GM19328 (cell line): ENCODE measurements at regions not wholly inside any gene's neighbourhood (a gene's known extent, or its start where the extent isn't known, plus 50 kb on each side); places are given as distances from the start of the nearest gene placed in this dataset.

Experiments
- ATAC-seq: cut with Tn5 transposase; IDR thresholded peaks from one replicate; pipeline ENCODE4 v1.9.1; 2021; ENCODE audit warnings: mild to moderate bottlenecking, moderate library complexity; ENCODE audit not compliant: unreplicated experiment

GRCh38 chr15:93583968-93584367 lies 495.0 kb upstream of the RGMA start:
- no peak for ATAC-seq

- no peak for ATAC-seq
Observed at GRCh38 chr15:93583552-93583951, 494.5 kb upstream of the RGMA start.

- no peak for ATAC-seq
Observed at GRCh38 chr15:93570527-93570926, 481.5 kb upstream of the RGMA start.

- ATAC-seq = no peak
Observed at GRCh38 chr15:93566762-93567161, 477.8 kb upstream of the RGMA start.

- no peak for ATAC-seq
Observed at GRCh38 chr15:93565201-93565600, 476.2 kb upstream of the RGMA start.

GRCh38 chr15:93563218-93563617 lies 474.2 kb upstream of the RGMA start:
- no peak for ATAC-seq

GRCh38 chr15:93562395-93563123 lies 473.5 kb upstream of the RGMA start:
- ATAC-seq = no peak

- ATAC-seq = no peak
Observed at GRCh38 chr15:93557696-93558095, 468.7 kb upstream of the RGMA start.

- ATAC-seq = no peak
Observed at GRCh38 chr15:93553167-93553935, 464.3 kb upstream of the RGMA start.

- no peak for ATAC-seq
Observed at GRCh38 chr15:93543093-93543492, 454.1 kb upstream of the RGMA start.

- no peak for ATAC-seq
Observed at GRCh38 chr15:93527374-93528050, 438.5 kb upstream of the RGMA start.

- no peak for ATAC-seq
Observed at GRCh38 chr15:93524432-93524831, 435.4 kb upstream of the RGMA start.

- no peak for ATAC-seq
Observed at GRCh38 chr15:93523481-93523880, 434.5 kb upstream of the RGMA start.

GRCh38 chr15:93520206-93520605 lies 431.2 kb upstream of the RGMA start:
- no peak for ATAC-seq

GRCh38 chr15:93519599-93519998 lies 430.6 kb upstream of the RGMA start:
- no peak for ATAC-seq

GRCh38 chr15:93517176-93517575 lies 428.2 kb upstream of the RGMA start:
- no peak for ATAC-seq

GRCh38 chr15:93515256-93516051 lies 426.4 kb upstream of the RGMA start:
- ATAC-seq = no peak

- no peak for ATAC-seq
Observed at GRCh38 chr15:93506646-93507045, 417.6 kb upstream of the RGMA start.

GRCh38 chr15:93505506-93505905 lies 416.5 kb upstream of the RGMA start:
- ATAC-seq = no peak

- no peak for ATAC-seq
Observed at GRCh38 chr15:93501946-93502345, 412.9 kb upstream of the RGMA start.

GRCh38 chr15:93500155-93500554 lies 411.1 kb upstream of the RGMA start:
- no peak for ATAC-seq
